ENCODE measurements at regions not wholly inside any gene's neighbourhood (a gene's known extent, or its start where the extent isn't known, plus 50 kb on each side); places are given as distances from the start of the nearest gene placed in this dataset.

DNA sequence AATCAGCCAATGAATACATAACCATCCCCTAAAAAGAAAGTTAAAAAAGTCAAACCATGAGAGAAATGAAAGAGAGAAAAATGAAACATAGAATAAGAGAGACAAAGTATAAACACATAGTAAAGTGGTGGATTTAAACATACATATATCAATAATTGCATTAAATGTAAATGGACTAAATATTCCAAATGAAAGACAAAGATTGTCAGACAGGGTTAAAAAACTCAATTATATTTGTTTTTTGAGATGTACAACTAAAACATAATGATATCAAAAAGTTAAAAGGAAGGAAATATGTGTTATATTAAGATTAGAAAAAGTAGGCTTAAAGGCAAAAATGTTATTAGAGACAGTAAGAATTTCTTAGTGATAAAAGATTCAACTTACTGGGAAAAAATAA is 83.8 kb upstream of the CELF4 start:
- DNase-seq, result no peak
- Histone ChIP-seq H3K9me3 (no peaks in the 10 kb centered on the region), H3K27me3 (no peaks in the 10 kb centered on the region), H3K4me3 (no peak overlapping the region), H3K36me3 (no peaks in the 10 kb centered on the region), H3K4me1 (ENCODE audit: insufficient read depth) (no peaks in the 10 kb centered on the region), H3K27ac (no peak overlapping the region)
- intact Hi-C loops (cut with DNase I), result no loop called here
- TF ChIP-seq, protein P1, sequence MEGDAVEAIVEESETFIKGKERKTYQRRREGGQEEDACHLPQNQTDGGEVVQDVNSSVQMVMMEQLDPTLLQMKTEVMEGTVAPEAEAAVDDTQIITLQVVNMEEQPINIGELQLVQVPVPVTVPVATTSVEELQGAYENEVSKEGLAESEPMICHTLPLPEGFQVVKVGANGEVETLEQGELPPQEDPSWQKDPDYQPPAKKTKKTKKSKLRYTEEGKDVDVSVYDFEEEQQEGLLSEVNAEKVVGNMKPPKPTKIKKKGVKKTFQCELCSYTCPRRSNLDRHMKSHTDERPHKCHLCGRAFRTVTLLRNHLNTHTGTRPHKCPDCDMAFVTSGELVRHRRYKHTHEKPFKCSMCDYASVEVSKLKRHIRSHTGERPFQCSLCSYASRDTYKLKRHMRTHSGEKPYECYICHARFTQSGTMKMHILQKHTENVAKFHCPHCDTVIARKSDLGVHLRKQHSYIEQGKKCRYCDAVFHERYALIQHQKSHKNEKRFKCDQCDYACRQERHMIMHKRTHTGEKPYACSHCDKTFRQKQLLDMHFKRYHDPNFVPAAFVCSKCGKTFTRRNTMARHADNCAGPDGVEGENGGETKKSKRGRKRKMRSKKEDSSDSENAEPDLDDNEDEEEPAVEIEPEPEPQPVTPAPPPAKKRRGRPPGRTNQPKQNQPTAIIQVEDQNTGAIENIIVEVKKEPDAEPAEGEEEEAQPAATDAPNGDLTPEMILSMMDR (IDR thresholded peaks at IDR 0.05), result no peak
- TF ChIP-seq POLR2A (IDR thresholded peaks at IDR 0.05), result no peak
- TF ChIP-seq EP300 (IDR thresholded peaks at IDR 0.05), result no peak

DNA sequence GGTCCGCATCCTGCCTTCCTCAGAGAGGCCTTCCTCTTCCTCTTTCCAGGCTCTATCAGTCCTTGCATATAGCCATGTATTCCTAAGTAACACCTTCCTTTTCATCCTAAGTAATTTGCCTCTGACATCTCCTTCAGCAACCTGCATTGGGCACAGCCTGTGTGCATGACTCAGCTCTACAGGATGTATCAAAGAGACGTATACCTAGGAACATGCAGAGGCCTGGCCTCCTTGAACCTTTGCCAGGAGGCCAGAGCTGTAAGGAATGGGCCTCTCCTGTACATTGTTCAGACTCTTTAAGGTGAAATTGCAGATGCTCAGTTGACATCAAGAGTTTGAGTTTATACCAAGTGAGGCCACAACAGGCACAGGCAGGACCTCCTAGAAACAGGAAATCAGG is 76.0 kb upstream of the CELF4 start:
- no peak overlapping the region for H3K27ac ChIP-seq
- TF ChIP-seq, protein P1 (IDR thresholded peaks at IDR 0.05), result no peak
- no peak for TF ChIP-seq POLR2A (IDR thresholded peaks at IDR 0.05)
- no peak for TF ChIP-seq EP300 (IDR thresholded peaks at IDR 0.05)
- no peaks in the 10 kb centered on the region for H3K27me3 ChIP-seq
- H3K36me3 ChIP-seq, result no peaks in the 10 kb centered on the region
- no peak for DNase-seq
- intact Hi-C loops (cut with DNase I), result no loop called here
- 81 to 91% (median 81%) methylated on average over 2 of the region's 2 CpGs for WGBS, 3 donors
- H3K4me1 ChIP-seq (ENCODE audit: insufficient read depth), result no peaks in the 10 kb centered on the region
- H3K9me3 ChIP-seq, result no peaks in the 10 kb centered on the region
- H3K4me3 ChIP-seq, result no peak overlapping the region

DNA sequence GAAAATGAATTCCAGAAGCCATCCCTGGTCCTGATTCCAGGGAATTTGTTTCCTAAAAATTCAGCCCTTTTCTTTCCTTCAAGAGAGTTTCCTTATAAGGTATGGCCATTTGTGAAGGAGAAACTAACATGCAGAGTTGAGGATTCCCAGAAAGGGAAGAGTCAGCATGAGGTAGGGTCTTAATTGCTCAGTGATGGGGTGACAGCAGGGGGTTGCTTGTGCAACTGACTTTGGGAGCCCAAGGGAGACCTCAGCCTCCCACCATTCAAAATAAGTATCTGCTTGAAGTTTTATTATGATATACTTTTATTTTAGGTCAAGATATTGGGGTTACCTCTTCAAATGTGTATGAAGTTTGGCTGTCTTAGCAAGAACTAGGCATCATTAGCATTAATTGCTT is 74.9 kb upstream of the CELF4 start:
- Histone ChIP-seq H3K27ac (no peak overlapping the region), H3K4me3 (no peak overlapping the region)
- DNase-seq, result no peak

DNA sequence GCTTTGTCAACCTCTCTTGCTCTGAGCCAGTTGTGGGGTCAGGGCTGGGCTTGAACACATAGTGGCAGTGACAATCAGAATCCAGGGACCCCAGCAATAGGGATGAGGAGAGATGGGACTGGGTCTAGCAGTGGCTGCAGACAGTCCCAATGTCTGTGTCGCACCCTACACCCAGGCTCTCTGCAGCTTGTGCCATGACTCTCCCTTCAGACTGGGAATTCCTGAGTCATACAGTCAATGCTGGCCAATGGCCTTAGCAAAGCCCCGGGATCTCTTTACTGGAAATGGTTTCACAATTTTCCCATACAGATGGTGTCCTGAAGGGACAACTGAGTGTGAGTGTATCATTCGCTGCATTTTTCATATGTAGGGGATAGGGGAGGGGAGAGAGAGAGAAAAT is 74.2 kb upstream of the CELF4 start:
- no peak overlapping the region for H3K27ac ChIP-seq
- H3K36me3 ChIP-seq, result no peaks in the 10 kb centered on the region
- intact Hi-C loops (cut with DNase I), result loop anchor here in 1 of 4 donors (5.0 kb wide), 1 partner anchor 47 kb away; no protein-coding TSS in a partner anchor
- H3K4me1 ChIP-seq (ENCODE audit: insufficient read depth), result no peaks in the 10 kb centered on the region
- DNase-seq, result no peak
- no peaks in the 10 kb centered on the region for H3K27me3 ChIP-seq
- H3K4me3 ChIP-seq, result no peak overlapping the region
- H3K9me3 ChIP-seq, result no peaks in the 10 kb centered on the region
- TF ChIP-seq EP300 (IDR thresholded peaks at IDR 0.05) (no peak), POLR2A (IDR thresholded peaks at IDR 0.05) (no peak)
- TF ChIP-seq, protein P1 (IDR thresholded peaks at IDR 0.05), result no peak
- WGBS, 3 donors, result 83 to 88% (median 86%) methylated on average over 3 of the region's 3 CpGs

More for the DNA sequence above, 74.9 kb upstream of the CELF4 start:
- H3K4me1 ChIP-seq (ENCODE audit: insufficient read depth), result no peaks in the 10 kb centered on the region
- TF ChIP-seq, protein P1 (IDR thresholded peaks at IDR 0.05), result no peak
- no peak for TF ChIP-seq POLR2A (IDR thresholded peaks at IDR 0.05)
- no peak for TF ChIP-seq EP300 (IDR thresholded peaks at IDR 0.05)
- no peaks in the 10 kb centered on the region for H3K36me3 ChIP-seq
- intact Hi-C loops (cut with DNase I), result no loop called here
- no peaks in the 10 kb centered on the region for H3K27me3 ChIP-seq
- no peaks in the 10 kb centered on the region for H3K9me3 ChIP-seq

DNA sequence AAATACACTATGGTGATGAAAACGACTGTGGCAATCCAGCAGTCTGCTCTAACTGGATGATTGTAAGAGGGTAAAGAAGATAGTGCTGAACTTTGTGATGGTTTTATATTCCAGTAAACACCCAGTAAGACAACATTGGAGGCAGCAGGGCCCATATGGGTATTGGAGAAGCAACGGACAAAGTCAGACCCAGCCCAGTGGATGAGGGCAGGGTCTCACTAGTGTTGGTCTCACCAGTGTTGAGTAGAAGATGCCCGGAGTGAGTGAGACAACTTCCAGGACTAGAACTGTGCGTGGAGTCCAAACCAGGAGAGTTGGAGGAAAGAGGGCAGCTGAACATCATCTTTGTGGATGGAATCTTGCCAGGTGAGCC is 71.9 kb upstream of the CELF4 start:
- H3K4me1 ChIP-seq (ENCODE audit: insufficient read depth), result no peaks in the 10 kb centered on the region
- DNase-seq, result no peak
- TF ChIP-seq, protein P1 (IDR thresholded peaks at IDR 0.05), result no peak
- TF ChIP-seq EP300 (IDR thresholded peaks at IDR 0.05) (no peak), POLR2A (IDR thresholded peaks at IDR 0.05) (no peak)
- H3K9me3 ChIP-seq, result no peaks in the 10 kb centered on the region
- intact Hi-C loops (cut with DNase I), result loop anchor here in 1 of 4 donors (5.0 kb wide), 1 partner anchor 50 kb away; no protein-coding TSS in a partner anchor
- no peak overlapping the region for H3K4me3 ChIP-seq
- no peak overlapping the region for H3K27ac ChIP-seq
- WGBS, 3 donors, result 76 to 84% (median 79%) methylated on average over 4 of the region's 4 CpGs
- H3K36me3 ChIP-seq, result no peaks in the 10 kb centered on the region
- H3K27me3 ChIP-seq, result no peaks in the 10 kb centered on the region

Data from ovary (tissue), 7 donors.